GM12875 (cell line): ENCODE measurements at regions not wholly inside any gene's neighbourhood (a gene's known extent, or its start where the extent isn't known, plus 50 kb on each side); places are given as distances from the start of the nearest gene placed in this dataset.

ENCODE experiments used
- H3K4me3 ChIP-seq: one replicate; pipeline ENCODE4 v1.5.1; 2011; ENCODE audit warnings: low read depth, low read length, control low read depth
- CTCF ChIP-seq: IDR thresholded peaks from 2 replicates; pipeline ENCODE4 v1.5.1; 2011; ENCODE audit warnings: low read depth, mild to moderate bottlenecking, control low read depth, inconsistent platforms, low read length, moderate library complexity, borderline replicate concordance; ENCODE audit not compliant: insufficient read depth

- TF ChIP-seq CTCF: no peak
- H3K4me3 ChIP-seq: no peak overlapping the region
Observed at GRCh38 chr21:15247613-15248012, 182.8 kb upstream of the NRIP1 start.

- H3K4me3 ChIP-seq: no peak overlapping the region
- no peak for TF ChIP-seq CTCF
Observed at GRCh38 chr21:15249285-15249993, 184.6 kb upstream of the NRIP1 start.

DNA sequence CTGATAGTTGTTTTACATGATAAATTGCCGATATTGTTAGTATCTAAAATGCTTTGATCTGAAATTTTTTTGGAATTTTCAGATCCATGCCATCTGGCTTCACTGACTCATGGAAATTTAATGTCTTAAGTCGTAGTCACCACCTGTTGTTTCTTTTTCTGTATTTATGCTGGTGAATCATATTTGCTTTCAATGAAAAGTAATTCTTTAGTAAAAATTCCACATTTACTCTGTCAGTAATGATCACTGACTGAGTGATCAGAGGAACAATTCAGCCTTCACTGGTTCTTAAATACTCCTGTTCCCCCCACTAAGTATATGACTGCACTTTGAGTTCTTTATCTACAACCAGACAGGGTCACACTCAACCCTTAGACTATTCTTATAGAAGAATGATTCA, 185.6 kb upstream of the NRIP1 start:
- no peak overlapping the region for H3K4me3 ChIP-seq
- no peak for TF ChIP-seq CTCF

GRCh38 chr21:15252431-15252830, 187.6 kb upstream of the NRIP1 start:
- TF ChIP-seq CTCF: no peak
- no peak overlapping the region for H3K4me3 ChIP-seq

DNA sequence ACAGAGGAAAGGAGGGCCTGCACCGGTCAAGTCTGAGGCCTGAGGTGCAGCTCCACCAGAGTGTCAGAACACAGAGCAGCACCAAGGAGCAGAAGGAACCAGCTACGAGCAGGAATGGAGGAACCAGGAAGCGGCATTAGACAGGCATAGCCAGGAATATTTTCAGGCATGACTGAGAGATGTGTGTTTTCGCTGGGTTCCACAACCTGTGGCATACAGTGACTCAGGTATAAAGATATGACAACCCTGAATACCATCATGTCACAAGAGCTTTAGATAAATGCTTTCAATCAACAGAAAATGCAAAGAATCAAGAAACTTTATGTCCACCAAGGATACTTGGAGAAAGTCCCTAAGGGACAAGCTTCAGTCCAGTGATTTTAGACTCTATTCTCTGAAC, 189.3 kb upstream of the NRIP1 start:
- TF ChIP-seq CTCF: no peak
- H3K4me3 ChIP-seq: no peak overlapping the region

DNA sequence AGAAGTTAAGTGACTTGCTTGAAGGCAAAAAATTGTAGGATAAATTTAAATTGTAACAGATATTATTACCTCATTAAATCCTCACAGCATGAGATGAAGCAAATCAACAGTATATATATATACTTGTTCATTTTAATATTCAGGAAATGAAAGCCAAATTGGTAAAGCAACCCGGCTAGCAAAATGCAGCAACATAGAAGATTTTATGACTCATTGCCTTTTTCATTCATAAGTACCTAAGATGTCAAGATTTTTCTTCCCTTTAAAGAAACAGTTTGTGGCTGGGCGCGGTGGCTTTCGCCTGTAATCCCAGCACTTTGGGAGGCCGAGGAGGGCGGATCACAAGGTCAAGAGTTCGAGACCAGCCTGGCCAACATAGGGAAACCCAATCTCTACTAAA, 190.5 kb upstream of the NRIP1 start:
- no peak overlapping the region for H3K4me3 ChIP-seq

GRCh38 chr21:15255763-15256162, 191.0 kb upstream of the NRIP1 start:
- TF ChIP-seq CTCF: no peak
- no peak overlapping the region for H3K4me3 ChIP-seq

More for the DNA sequence above, 190.5 kb upstream of the NRIP1 start:
- TF ChIP-seq CTCF: no peak
